GM21367 (cell line): ENCODE measurements at regions not wholly inside any gene's neighbourhood (a gene's known extent, or its start where the extent isn't known, plus 50 kb on each side); places are given as distances from the start of the nearest gene placed in this dataset.

Experiments used
- ATAC-seq: cut with Tn5 transposase; IDR thresholded peaks from one replicate; pipeline ENCODE4 v1.9.1; 2021; ENCODE audit not compliant: unreplicated experiment

DNA sequence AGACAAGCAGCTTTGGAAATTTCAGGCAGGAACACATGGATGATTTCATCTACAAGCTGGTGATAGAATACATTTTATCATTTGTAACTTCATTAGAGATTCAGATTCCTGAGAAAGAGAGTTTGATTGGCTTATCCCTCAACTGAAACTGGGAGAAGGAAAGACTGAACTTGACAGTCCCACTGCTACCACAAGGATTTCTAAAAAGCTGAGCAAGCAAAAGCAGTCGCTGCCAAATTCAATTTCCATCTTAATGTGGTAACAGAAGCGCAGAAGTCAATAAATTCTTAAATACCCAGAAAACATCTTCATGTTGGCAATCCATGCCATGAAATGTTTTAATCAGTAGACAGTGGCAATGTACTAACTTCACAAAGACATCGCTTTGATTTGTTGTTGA lies 172.1 kb upstream of the DACH1 start:
- no peak for ATAC-seq

DNA sequence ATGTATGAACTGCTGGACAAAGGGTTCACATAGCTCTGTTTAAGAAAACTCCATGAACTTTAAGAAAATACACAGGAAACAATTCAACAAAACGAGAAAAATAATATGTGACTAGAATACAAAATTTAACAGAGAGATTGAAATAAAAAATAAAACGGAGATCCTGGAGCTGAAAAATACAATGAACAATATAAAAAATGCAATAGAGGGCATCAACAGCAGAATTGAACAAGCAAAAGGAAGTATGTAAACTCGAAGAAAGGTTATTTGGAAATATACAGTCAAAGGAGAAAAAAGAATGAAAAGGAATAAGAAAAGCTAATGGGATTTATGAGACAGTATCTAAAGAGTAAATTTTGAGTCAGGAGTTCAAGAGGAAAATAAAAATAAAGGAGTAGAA lies 163.0 kb upstream of the DACH1 start:
- ATAC-seq, result no peak

DNA sequence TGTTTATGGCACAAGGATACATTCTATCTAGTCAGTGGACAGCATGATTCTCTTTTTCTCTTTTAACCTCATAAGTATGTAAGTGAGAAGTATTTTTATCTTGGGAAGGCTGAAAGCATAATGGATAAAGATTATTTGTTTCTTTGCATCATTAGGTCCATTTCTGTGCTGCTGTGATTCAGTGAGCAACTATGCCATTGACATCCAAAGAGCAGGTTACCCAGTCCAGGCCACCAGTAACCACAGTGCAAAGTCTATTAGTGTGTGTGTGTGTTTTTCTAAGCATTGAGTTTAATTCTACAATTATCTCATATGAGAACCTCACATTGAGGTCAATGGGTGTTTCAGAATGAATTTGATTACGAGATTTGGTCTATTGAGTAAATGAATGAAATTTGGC lies 158.8 kb upstream of the DACH1 start:
- no peak for ATAC-seq

DNA sequence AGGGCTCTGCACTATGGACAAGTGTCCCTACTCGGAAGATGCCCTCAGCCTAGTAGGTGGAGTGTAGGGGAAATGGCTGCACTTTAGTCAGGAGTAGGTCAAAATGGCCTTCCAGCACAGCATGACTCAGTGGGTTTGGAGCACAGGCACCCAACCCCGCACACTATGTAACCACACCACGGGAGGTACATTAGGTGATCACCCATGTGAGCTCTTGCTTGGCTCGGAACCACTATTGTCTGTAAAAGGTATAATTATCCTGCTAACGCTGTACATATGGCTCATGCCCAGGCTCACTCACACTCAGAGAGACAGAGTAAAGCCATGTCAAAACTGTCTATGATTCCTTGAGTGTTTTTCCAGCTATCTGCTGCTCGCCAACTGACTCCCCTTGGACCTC lies 156.9 kb upstream of the DACH1 start:
- ATAC-seq, result no peak

DNA sequence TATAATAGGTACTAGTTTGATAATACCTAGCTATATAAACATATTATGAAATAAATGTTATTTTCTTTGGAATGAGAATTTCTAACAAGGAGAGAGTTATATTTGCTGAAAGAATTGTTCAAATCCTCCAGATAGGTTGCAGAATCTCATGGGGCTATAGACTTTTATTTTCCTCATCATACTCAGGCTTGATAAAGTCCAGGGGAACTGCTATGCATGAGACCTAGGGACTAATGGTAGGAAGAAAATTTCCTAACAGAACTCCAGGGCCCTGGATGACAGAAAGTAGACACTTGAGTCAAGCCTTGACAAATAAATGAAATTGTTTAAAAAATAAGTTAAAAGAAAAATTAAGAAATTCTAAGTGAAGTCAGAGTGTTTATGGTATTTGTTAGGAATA lies 138.5 kb upstream of the DACH1 start:
- no peak for ATAC-seq

DNA sequence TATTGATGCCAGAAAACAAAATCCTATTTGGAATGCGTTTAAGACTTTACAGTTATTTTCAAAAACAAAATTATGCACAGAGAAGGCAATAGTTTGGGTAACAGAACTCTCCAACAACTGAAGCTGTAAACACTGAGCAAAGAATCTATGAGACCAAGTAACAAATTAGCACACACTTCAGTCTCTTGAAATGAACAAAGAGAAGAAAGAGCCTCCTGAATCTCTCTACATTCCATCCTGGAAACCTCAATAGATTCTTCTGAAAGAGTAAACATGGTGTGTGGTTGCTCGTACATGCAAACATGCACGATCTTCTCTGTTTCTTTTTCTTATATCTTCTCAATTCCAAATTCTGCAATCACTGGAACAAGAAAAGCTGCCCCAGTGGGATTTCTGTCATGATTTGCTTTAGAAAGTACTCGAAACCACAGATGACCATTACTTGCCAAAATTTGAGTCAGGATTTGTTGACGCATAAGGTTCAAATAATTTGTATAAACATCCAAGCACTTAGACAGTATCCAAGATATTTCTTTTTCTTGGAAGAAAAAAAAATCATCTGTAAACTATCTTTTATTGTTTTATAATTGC lies 137.9 kb upstream of the DACH1 start:
- ATAC-seq, result no peak

DNA sequence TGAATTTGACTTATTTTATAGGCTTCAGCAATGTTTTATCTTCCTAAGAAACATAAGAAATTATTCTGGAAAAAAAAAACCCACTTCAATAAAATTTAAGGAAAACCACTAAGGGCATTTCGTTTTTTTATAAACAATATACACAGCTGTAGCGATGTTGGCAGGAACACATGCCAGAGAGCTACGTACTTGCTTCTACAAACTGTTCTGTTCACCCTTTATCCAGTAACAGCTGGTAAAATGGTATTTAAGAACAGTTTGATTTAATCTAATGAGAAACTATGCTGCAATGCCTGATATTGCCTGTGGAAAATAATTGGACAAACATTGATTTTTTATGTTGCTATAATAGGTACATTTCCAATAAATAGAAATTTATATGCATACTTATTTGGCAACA lies 137.2 kb upstream of the DACH1 start:
- ATAC-seq, result no peak

DNA sequence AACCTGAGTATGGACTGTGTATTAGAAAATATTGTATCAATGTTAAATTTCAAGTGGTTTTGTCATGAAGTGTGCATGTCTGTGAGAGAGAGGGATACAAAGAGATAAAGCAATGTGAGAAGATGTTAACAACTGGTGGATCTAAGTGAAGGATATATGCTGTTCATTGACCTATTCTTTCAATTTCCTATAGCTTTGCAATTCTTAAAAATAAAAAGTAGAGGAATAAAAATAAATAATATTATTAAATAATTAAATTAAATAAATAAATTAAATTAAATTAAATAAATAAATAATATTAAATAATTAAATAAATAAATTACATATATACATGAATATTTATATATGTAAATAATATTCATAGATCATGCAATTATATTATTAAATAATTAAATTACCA lies 131.2 kb upstream of the DACH1 start:
- no peak for ATAC-seq

DNA sequence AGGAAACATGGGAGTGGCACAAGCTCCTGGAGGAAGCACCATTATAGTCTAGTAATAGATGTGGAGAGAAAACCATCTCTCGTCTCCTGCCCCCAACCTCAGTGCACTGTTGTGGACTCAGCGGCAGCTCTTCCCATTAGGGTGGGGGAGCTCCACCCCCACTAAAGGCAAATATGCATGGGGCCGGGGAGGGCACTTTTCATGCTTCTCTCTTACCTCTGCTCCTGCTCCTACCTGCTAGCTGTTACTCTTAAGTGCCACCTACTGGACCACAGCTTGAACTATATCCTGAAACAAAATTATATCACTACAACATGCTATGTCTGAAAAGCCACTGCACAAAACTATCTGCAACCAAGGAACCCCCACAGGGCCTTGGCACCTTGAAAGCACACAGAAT lies 112.6 kb upstream of the DACH1 start:
- no peak for ATAC-seq

DNA sequence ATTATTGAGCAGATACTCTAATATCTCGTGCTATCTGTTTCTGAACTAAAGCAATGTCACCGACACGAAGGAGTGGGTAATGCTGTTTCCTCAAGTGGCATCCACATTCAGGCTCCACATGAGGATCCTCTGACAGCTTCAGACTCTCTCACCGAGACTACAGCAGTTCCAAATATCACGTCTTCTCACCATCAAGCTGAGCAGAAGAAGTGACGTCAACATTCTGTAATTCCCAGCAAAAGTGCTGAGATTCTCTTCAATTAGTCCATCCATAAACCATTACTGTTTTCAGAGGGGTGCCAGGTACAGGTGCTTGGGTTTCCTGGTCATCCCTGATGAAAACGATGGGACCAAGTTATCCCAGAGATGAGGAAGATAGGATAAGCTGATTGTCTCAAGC lies 110.0 kb upstream of the DACH1 start:
- ATAC-seq, result no peak

DNA sequence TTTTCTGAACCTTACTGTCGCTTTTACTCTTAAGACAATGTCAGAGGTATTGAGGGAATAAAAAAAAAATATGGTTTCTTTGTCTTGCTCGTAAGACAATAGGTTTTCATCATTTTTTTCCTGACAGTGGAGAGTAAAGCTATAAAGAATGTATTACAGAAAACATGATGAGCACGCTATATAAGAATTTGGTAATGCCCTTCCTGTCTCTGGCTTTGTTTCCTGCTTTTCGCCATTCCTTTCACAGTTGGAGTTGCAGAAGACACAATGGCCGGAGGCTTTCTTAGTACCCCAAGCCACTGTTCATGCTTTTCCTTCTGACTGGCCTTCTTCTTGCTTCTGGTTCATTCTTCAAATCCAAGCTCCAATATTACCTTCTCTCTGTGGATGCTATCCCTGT lies 101.0 kb upstream of the DACH1 start:
- no peak for ATAC-seq

DNA sequence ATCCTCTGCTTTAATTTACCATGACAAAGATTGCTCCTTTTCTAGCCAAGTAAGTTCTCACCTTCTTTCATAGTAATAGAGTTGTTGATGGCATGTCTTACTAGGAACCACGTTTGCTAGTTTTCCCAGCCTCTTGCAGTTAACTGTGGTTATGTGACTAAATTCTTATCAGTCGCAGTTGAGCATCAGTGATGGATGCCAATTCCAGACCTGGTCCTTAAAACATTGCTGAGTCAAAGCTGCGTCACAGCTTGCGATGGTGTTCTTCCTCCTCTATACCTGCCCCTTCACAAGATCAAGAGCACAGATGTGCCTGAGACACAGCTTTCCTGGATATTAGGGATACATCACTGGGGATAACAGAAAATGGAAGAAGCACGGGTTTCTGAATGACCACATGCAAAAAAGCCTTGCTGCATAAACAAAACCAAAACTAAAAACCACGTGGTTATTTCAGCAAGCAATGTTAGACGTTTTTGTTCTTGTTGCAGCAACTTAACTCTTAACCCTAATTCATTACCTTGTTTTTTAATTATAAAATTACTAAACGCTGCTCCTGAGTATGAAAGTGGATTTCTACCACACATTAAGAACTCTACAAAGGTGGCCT lies 97.6 kb upstream of the DACH1 start:
- ATAC-seq, result no peak

DNA sequence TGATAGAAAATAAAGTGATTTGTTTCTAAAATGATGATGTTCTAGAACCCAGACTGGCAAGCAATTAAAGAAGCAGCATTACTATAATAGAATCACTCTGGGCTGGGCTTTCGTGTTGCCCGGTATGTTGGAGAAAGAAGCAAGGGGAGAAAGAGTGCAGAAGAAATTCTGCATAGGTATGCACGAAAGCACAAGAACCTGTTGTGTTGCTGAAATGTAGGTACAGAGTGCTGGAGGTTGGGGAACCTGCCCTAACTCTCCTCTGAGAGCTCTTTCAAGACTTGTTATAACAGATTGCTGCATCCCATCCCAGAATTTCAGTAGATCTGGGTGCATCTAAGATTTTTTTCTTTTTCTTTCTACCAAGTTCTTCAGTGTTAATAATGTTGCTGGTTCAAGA lies 95.7 kb upstream of the DACH1 start:
- ATAC-seq, result no peak

DNA sequence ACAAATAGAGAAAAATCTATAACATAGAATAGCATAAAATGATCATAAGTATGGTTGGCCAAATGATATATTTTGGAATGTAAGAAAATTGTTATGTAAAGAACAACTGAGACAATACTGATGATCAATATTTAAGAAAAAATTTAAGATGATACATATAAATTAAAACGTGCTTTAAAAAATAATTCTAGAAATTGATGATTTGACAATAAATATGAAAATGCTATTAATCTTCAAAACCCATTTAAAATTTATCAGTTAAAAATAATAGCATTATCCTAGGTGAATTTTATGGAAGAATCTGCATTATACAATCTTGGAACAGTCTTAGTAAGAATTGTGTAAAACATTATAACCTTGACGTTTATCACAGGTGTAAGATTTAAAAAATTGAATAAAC lies 95.1 kb upstream of the DACH1 start:
- no peak for ATAC-seq

DNA sequence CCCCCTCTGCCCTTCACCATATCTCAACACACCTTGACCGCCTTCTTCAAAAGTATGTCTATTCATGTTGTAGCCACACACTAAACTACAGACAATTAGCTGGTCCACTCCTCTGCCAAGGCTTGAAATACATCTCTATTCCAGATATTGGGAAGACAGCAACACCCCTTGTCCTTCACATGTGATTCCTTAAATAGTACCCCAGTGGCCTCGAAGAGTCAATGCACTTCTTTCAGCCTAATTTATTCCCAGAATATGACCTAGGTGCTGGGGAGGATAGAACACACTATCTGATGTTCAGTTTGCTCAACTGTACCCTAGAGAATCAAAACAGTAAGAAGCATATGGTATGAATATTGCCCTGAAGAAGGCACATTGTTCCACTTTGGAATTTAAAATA lies 82.4 kb upstream of the DACH1 start:
- ATAC-seq, result no peak

DNA sequence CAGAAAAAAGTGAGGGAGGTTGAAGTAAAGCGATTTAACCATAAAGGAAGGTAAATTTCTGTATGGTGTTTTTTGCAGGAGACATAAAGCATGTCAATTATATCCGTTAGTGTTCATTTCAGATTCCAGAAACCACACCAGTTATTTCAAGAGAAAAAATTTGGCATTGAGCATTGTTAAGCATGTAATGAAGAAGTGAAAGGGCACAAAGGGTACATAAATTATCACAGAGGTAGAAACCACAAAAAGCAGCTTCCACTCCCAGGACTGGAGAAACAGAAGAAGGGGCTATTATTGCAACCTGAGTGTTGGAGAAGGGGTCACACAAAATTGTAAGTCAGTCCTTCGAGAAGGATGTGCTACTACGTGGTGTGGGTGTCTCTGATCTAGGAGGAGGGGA lies 72.2 kb upstream of the DACH1 start:
- ATAC-seq, result no peak

DNA sequence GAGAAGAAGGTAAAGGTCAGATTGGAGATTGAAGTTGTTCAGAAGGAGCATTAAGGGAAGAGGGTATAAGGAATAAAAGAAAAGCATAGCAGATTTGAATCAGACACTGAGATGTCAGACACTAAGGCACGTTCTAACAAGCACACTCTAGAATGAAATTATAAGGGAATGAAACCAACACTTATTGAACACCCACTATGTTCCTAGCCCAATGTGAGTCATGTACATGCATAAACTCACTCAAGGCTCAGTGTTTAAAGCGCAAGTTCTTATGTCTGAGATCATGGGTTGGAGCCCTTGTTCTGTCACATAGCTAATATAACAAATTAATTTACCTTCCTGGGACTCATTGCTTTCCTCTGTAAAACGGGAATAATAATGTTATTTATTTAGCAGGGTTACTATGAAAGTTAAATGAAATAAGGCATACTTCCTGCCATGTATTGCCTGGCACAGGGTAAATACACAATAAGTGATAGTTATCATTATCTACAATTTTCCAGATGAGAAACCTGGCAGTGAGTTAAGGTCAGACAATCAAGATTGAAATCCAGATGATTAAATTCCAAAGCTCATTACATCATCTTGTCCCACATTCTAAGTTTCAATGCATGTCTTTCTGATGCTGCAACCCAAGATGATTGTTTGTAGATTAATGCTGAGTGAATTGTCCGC lies 68.3 kb upstream of the DACH1 start:
- ATAC-seq, result no peak

DNA sequence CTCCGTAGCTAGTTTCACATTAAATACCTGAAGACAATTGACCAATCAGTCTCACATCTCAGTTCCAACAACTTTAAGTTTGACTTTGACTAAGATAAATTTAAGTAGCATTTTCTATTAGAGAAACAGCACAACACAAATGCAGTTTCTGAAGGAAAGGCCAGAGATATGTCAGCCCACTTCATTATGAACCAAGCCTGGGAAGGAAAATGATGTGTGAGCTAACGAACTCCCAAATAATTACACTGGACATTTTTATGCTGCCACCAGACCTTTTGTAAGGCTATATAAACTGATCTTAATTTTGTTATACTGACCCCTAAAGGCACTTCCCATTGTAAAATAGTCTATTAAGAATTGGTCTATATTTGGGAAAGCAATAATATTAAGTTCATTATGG lies 57.9 kb upstream of the DACH1 start:
- ATAC-seq, result no peak

DNA sequence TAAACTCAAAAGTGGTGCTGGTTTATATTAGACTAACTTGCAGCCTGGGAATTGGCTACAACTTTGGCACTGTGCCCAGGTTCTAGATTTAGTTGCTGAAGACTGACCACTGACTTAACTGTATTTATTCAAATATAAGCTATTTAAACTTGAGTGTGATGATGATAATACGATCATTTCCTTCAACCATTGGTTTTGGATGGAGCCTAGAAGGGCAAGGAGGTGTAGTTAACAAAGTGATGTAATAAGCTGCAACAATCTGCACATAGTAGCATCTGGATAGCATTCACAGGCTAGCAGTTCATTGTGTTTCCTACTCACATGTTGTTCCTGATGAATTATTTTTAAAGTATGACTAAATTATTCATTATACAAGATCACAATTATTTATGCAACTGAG lies 55.2 kb upstream of the DACH1 start:
- ATAC-seq, result no peak
